Common myeloid progenitor, CD34-positive (primary cell): ENCODE measurements at regions not wholly inside any gene's neighbourhood (a gene's known extent, or its start where the extent isn't known, plus 50 kb on each side); places are given as distances from the start of the nearest gene placed in this dataset.

Source experiments
- CTCF ChIA-PET: fragments of 350-600 bp; sonication (Branson Sonifier 250); formaldehyde crosslinking; loops from one replicate; lab custom pipeline; 2021; ENCODE audit warnings: antibody characterized with exemption; lab: Charles Lee
- POLR2A ChIA-PET: fragments of 350-600 bp; sonication (Branson Sonifier 250); formaldehyde crosslinking; loops from one replicate; lab custom pipeline; 2021; ENCODE audit warnings: antibody characterized with exemption; lab: Charles Lee
- DNase-seq, 3 donors: peaks; one replicate each; pipeline versions ENCODE4 v3.0.0 to v3.0.0-alpha.2; 2013
- H3K27ac ChIP-seq, 2 experiments: 1 replicate in 1 of 2; 2 replicates in 1 of 2; pipeline ENCODE4 v1.7.0; 2013; ENCODE audit warnings: inconsistent platforms in 2 of 2, low read length in 2 of 2, mild to moderate bottlenecking in 2 of 2, low read depth in 1 of 2, moderate library complexity in 1 of 2; ENCODE audit not compliant: severe bottlenecking in 2 of 2, insufficient read depth in 1 of 2, poor library complexity in 1 of 2
- H3K27me3 ChIP-seq, 5 experiments: replicated peaks in 2 of 5; 1 replicate in 3 of 5; 2 replicates in 2 of 5; pipeline versions ENCODE4 v1.6.1 to v1.7.0; 2013; ENCODE audit warnings: low read length in 4 of 5, mild to moderate bottlenecking in 2 of 5, moderate library complexity in 2 of 5, inconsistent platforms in 1 of 5; ENCODE audit not compliant: insufficient read depth in 5 of 5, control insufficient read depth in 4 of 5
- H3K36me3 ChIP-seq, 4 experiments: 1 replicate in 2 of 4; 2 replicates in 2 of 4; pipeline versions ENCODE4 v1.6.1 to v1.7.0; 2013; ENCODE audit warnings: low read length in 3 of 4, control low read depth in 1 of 4, mild to moderate bottlenecking in 1 of 4; ENCODE audit not compliant: control insufficient read depth in 4 of 4, insufficient read depth in 4 of 4
- H3K4me1 ChIP-seq, 4 experiments: 1 replicate in 3 of 4; 2 replicates in 1 of 4; pipeline versions ENCODE4 v1.6.1 to v1.7.1; 2013; ENCODE audit warnings: low read length in 3 of 4, mild to moderate bottlenecking in 3 of 4, control low read depth in 1 of 4, inconsistent platforms in 1 of 4, moderate library complexity in 1 of 4; ENCODE audit not compliant: control insufficient read depth in 4 of 4, insufficient read depth in 4 of 4; ENCODE audit errors: control extremely low read depth in 1 of 4
- H3K4me3 ChIP-seq, 7 experiments: 1 replicate in 4 of 7; 2 replicates in 3 of 7; pipeline versions ENCODE4 v1.5.1 to v1.7.0; 2013; ENCODE audit warnings: mild to moderate bottlenecking in 7 of 7, low read length in 6 of 7, moderate library complexity in 6 of 7, inconsistent platforms in 2 of 7, low read depth in 2 of 7, control low read depth in 1 of 7; ENCODE audit not compliant: insufficient read depth in 4 of 7, control insufficient read depth in 1 of 7; ENCODE audit errors: extremely low read depth in 1 of 7
- H3K9me3 ChIP-seq, 5 experiments: 1 replicate in 4 of 5; 2 replicates in 1 of 5; pipeline versions ENCODE4 v1.6.1 to v1.7.1; 2013; ENCODE audit warnings: low read length in 4 of 5, mild to moderate bottlenecking in 2 of 5, inconsistent platforms in 1 of 5, low read depth in 1 of 5, moderate library complexity in 1 of 5; ENCODE audit not compliant: control insufficient read depth in 4 of 5, insufficient read depth in 2 of 5; ENCODE audit errors: control extremely low read depth in 1 of 5
- WGBS: methylation state at CpG from one replicate; pipeline ENCODE4 v1.1.5; 2013; ENCODE audit not compliant: insufficient coverage; 5-methylcytosine and 5-hydroxymethylcytosine counted together

DNA sequence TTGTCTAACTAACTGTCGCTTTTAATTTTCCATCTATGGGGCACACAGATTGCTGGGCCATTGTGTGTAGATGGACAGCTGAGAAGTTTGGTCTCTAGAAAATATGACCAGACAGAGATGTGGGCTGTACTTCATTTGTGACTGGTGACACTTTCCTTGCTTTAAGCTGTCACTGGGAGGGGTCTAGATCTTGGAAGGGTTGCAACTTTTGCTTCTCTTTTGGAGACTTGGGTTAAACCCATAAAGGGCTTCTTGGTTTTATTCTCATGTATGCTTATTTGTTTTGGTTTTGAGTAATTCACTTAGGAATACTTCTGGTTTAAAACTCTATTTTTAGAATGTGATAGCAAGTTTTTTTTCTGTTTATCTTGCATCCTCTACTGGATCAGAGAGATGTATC, 80.2 kb downstream of the ETS2 start:
- no peaks in the 10 kb centered on the region for H3K36me3 ChIP-seq
- H3K4me1 ChIP-seq = no peaks in the 10 kb centered on the region
- CTCF ChIA-PET = interaction anchor here (1.6 kb wide), 1 partner anchor 54 kb away, joined by 5 read pairs; no protein-coding TSS in a partner anchor
- H3K27me3 ChIP-seq = no peaks in the 10 kb centered on the region
- no peak overlapping the region for H3K4me3 ChIP-seq
- 100% methylated on average over 1 of the region's 1 CpG for WGBS
- no peak overlapping the region for H3K27ac ChIP-seq
- H3K9me3 ChIP-seq = peaks cover 13 to 64% (median 20%) of the 10 kb centered on the region in 5 experiments
- DNase-seq = no peak
- POLR2A ChIA-PET = no interaction called here

DNA sequence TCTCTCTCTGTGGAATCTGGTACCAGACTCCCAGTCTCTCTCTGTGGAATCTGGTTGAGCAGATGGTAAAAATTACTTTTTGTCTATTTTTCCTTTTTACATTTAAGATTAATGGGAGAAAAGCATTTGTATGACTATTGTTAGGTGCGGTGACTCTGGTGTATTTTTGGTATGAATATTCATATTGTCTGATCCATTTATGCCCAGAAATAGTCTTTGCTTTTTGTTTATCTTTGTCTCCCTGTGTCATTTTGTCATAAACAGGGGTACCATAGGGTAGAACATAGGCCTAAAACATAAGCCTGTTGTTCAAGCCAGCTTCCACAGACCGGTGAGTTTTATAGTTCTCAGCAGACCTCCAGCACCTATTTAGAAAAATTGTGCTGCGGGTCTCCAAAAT, 78.7 kb downstream of the ETS2 start:
- Histone ChIP-seq H3K27me3 (no peaks in the 10 kb centered on the region), H3K27ac (no peak overlapping the region), H3K4me3 (no peak overlapping the region), H3K4me1 (no peaks in the 10 kb centered on the region), H3K9me3 (peaks cover 13 to 73% (median 24%) of the 10 kb centered on the region in 5 experiments), H3K36me3 (no peaks in the 10 kb centered on the region)
- ChIA-PET CTCF (no interaction called here), POLR2A (no interaction called here)
- WGBS = 50% methylated on average over 2 of the region's 3 CpGs
- DNase-seq = no peak

DNA sequence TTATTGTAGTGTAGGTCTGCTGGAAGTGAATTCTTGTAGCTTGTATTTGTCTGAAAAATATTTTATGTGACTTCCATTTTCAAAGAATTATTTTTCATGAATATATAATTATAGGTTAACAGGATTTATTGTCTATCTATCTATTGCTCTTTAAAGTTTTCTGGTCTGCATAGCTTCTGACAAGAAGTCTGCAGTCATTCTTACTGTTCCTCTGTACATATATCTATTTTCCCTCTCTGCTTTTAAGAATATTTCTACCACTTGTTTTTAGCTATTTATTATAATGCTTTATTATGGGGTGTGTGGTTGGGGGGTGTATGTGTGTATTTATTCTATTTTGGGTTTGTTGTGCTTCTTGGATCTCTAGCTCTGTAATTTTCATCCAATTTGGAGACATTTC, 77.4 kb downstream of the ETS2 start:
- CTCF ChIA-PET = interaction anchor here (1.7 kb wide), 2 partner anchors 12 to 14 kb away, joined by 4 to 5 read pairs; no protein-coding TSS in a partner anchor
- no peak overlapping the region for H3K27ac ChIP-seq
- H3K36me3 ChIP-seq = no peaks in the 10 kb centered on the region
- POLR2A ChIA-PET = no interaction called here
- no peak overlapping the region for H3K4me3 ChIP-seq
- H3K9me3 ChIP-seq = peaks cover 5 to 65% (median 24%) of the 10 kb centered on the region in 5 experiments
- no peaks in the 10 kb centered on the region for H3K4me1 ChIP-seq
- peak in 1 of 3 donors; percentile 11 for DNase-seq
- no peaks in the 10 kb centered on the region for H3K27me3 ChIP-seq

DNA sequence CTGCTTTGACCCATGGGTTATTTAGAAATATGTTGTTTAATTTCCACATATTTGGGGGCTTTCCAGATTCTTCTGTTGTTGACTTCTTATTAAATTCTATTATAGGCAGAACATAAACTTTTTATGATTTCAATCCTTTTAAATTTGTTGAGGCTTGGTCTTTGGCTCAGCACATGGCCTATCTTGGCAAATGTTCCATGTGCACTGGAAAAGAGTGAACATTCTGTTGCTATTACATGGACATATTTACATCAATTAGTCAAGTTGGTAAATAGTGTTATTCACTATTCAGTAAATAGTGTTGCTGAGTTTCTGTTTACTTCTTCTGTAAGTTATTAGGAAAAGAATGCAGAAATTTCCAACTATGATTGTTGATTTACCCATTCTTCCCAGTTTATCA, 75.4 kb downstream of the ETS2 start:
- peaks cover 5 to 45% (median 14%) of the 10 kb centered on the region in 5 experiments for H3K9me3 ChIP-seq
- ChIA-PET CTCF (no interaction called here), POLR2A (no interaction called here)
- no peak for DNase-seq
- H3K27ac ChIP-seq = no peak overlapping the region
- H3K4me1 ChIP-seq = peaks cover 0 to 3% (median 2%) of the 10 kb centered on the region in 4 experiments
- H3K4me3 ChIP-seq = no peak overlapping the region
- H3K36me3 ChIP-seq = no peaks in the 10 kb centered on the region
- no peaks in the 10 kb centered on the region for H3K27me3 ChIP-seq

DNA sequence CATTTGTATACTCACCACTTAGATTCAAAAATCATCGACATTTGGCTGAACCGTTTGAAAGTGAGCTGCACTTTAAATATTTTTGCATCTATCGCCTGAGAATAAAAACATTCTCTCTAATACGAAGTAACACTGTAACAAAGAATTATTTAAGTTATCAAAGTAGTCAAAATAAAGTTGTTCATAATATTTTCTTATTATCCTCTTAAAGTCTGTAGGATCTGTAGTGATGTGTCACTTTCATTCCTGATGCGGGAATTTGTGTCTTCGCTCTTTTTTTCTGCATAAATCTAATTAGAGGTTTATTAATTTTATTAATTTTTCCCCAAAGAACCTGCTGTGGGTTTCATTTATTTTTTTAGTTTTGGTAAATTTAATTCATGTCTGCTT, 74.8 kb downstream of the ETS2 start:
- Histone ChIP-seq H3K4me1 (peaks cover under 1 to 9% (median 5%) of the 10 kb centered on the region in 4 experiments), H3K27me3 (no peaks in the 10 kb centered on the region), H3K9me3 (peaks cover 5 to 41% (median 14%) of the 10 kb centered on the region in 5 experiments), H3K36me3 (no peaks in the 10 kb centered on the region), H3K4me3 (no peak overlapping the region), H3K27ac (no peak overlapping the region)
- POLR2A ChIA-PET = no interaction called here
- 100% methylated on average over 1 of the region's 6 CpGs for WGBS
- CTCF ChIA-PET = no interaction called here
- peak in 2 of 3 donors; percentile 26 to 34 for DNase-seq

DNA sequence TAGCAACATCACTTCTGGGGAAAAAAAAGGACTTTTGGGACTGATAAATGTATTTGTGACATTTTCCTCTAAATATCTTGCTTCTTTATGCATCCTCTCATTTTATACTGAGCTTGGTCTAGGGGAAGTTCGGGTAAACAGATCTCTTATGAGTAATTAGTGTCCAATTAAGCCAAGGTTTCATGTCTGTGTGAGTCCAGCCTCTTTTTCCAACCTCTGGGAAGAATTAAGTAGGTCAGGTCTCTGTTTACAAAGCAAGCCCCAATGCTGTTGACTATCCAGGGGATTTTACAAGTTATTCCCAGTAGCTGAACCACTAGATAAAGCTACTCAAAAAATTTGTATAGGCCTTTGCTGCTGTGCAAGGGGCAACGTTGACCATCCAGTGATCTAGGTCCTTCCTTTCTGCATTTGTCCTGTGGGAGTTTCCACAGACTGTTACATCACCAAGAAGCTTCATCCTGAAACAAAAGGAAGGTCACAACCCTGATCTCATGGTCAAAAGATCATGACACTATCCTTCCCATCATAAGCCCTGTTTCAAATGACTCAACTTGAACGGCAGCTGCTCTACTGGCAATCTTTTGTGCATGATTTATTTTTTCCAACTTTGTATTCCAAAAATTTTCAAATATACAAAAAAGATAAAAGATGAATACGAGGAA, 74.3 kb downstream of the ETS2 start:
- DNase-seq = no peak
- 92% methylated on average over 2 of the region's 4 CpGs for WGBS

DNA sequence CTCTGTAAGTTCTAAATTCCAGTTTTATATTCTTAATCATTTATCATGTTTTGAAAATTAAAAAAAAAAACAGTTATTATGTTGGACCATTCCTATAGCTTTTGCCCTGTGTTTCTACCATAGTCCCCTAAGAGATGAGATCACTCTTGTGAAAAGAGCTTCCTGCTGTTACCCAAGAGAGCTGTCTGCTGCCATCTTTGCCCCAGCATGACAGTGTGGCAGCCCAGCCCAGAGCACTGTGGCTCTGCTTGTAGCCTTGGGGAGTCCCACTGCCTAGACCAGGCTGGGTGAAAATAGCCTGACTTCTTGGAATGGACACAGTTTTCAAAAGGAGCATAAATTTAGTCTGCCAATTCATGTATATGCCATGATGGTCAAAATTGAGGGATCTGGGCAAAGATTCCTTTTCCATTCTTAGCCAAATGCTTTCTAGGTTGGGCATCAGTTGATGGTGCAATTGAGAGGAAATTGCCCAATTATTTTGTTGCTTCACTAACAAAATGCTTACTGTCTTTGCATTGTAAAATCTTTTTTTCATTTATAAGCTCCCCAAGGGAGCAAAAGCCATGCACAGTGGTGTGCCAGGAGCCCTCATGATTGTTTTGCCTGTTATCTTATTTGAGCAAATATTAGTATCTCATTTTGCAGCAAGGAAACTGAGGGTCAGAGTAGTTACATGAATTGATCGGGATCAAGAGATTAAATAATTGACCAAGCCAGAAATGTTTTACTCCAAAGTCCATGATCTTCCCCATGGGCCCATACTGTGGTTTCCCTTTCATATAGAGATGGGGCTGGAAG, 72.8 kb downstream of the ETS2 start:
- Histone ChIP-seq H3K27ac (no peak overlapping the region), H3K4me1 (peaks cover 3 to 16% (median 9%) of the 10 kb centered on the region in 4 experiments), H3K36me3 (no peaks in the 10 kb centered on the region), H3K4me3 (no peak overlapping the region), H3K27me3 (no peaks in the 10 kb centered on the region), H3K9me3 (peaks cover 0 to 23% (median 7%) of the 10 kb centered on the region in 5 experiments)
- WGBS = no CpG with 5 or more reads among the region's 1 CpG
- no peak for DNase-seq
- ChIA-PET POLR2A (no interaction called here), CTCF (interaction anchor here (1.2 to 1.3 kb wide), 3 partner anchors 9 to 15 kb away, joined by 3 read pairs; no protein-coding TSS in a partner anchor)

More for the DNA sequence above, 74.3 kb downstream of the ETS2 start:
- Histone ChIP-seq H3K27ac (no peak overlapping the region), H3K27me3 (no peaks in the 10 kb centered on the region), H3K4me1 (peaks cover 3 to 14% (median 8%) of the 10 kb centered on the region in 4 experiments), H3K9me3 (peaks cover 3 to 37% (median 13%) of the 10 kb centered on the region in 5 experiments), H3K36me3 (no peaks in the 10 kb centered on the region), H3K4me3 (no peak overlapping the region)
- ChIA-PET CTCF (interaction anchor here (1.2 to 1.3 kb wide), 3 partner anchors 9 to 16 kb away, joined by 3 read pairs; no protein-coding TSS in a partner anchor), POLR2A (no interaction called here)
